ENCODE measurements at regions not wholly inside any gene's neighbourhood (a gene's known extent, or its start where the extent isn't known, plus 50 kb on each side); places are given as distances from the start of the nearest gene placed in this dataset.

GRCh38 chr1:185450060-185450788 is 133.2 kb upstream of the IVNS1ABP start:
- FAIRE-seq, result no peak
- no peaks in the 10 kb centered on the region for H3K9me3 ChIP-seq (replicated peaks; ENCODE audit: control insufficient read depth, insufficient read depth, low read length)
- H3K36me3 ChIP-seq (ENCODE audit: control insufficient read depth in 2 of 2, extremely low read depth in 1 of 2, insufficient read depth in 2 of 2, low read length in 2 of 2), result no peaks in the 10 kb centered on the region
- intact Hi-C loops (cut with micrococcal nuclease), result loop anchor here (5.0 kb wide), 1 partner anchor 133 kb away; the partner anchor contains the start of gene IVNS1ABP
- DNase-seq (ENCODE audit: low read depth, low spot score), result no peak
- H3K79me2 ChIP-seq (ENCODE audit: control insufficient read depth, insufficient read depth, low read length), result no peaks in the 10 kb centered on the region
- no peak overlapping the region for H3K4me2 ChIP-seq (ENCODE audit: insufficient read depth, low read length)
- peaks cover 3% of the 10 kb centered on the region for H3K4me1 ChIP-seq (ENCODE audit: control insufficient read depth, extremely low read depth, insufficient read depth, low read length)
- no TSS peak for BruUV-seq (replicated peaks)
- no peak overlapping the region for H2AFZ ChIP-seq (ENCODE audit: low read depth, low read length)
- ChIA-PET POLR2A (no interaction called here), CTCF (no interaction called here)
- no peaks in the 10 kb centered on the region for H4K20me1 ChIP-seq (replicated peaks; ENCODE audit: control insufficient read depth, extremely low read depth, insufficient read depth, low read length)
- no peak for TF ChIP-seq CTCF (IDR thresholded peaks at IDR 0.05; ENCODE audit: extremely low read depth in 1 of 2, insufficient read depth in 1 of 2, low read depth in 1 of 2, low read length in 2 of 2)
- TF ChIP-seq POLR2A (IDR thresholded peaks at IDR 0.05; ENCODE audit: low read depth, low read length), result no peak
- no peak for TF ChIP-seq EZH2 (IDR thresholded peaks at IDR 0.05; ENCODE audit: borderline replicate concordance, low read depth, low read length, severe bottlenecking)
- no peak for TF ChIP-seq MAX (IDR thresholded peaks at IDR 0.05; ENCODE audit: insufficient read depth, insufficient read length)
- TF ChIP-seq POLR2AphosphoS5 (IDR thresholded peaks at IDR 0.05; ENCODE audit: insufficient read depth, low read depth, low read length), result no peak
- TF ChIP-seq GATA2 (IDR thresholded peaks at IDR 0.05; ENCODE audit: insufficient read depth, insufficient read length, low read depth, low read length), result no peak
- no peak for TF ChIP-seq JUN (IDR thresholded peaks at IDR 0.05; ENCODE audit: borderline replicate concordance, insufficient read depth, insufficient read length, low read depth)
- TF ChIP-seq FOS (IDR thresholded peaks at IDR 0.05; ENCODE audit: borderline replicate concordance, insufficient read depth, low read length), result no peak
- no peak for TF ChIP-seq MYC (IDR thresholded peaks at IDR 0.05; ENCODE audit: low read depth, low read length)
- dilution Hi-C loops (cut with MboI; ENCODE audit: extremely low pct_ligation_motif_present, low sequenced_read_pairs), result no loop called here
- H3K27ac ChIP-seq (ENCODE audit: insufficient read depth, low read depth, low read length), result no peak overlapping the region
- H3K9me1 ChIP-seq (replicated peaks; ENCODE audit: control insufficient read depth, extremely low read depth, insufficient read depth, low read length), result no peaks in the 10 kb centered on the region
- no peak overlapping the region for H3K9ac ChIP-seq (replicated peaks; ENCODE audit: extremely low read depth, insufficient read depth, low read length)
- no peaks in the 10 kb centered on the region for H3K27me3 ChIP-seq (ENCODE audit: control insufficient read depth in 2 of 2, insufficient read depth in 2 of 2, low read length in 2 of 2)
- H3K4me3 ChIP-seq (replicated peaks in 1 of 3; ENCODE audit: insufficient read depth in 1 of 3, low read depth in 1 of 3, low read length in 3 of 3), result no peak overlapping the region

Measured in endothelial cell of umbilical vein (primary cell).